Testis (tissue), 2 donors: ENCODE measurements at regions not wholly inside any gene's neighbourhood (a gene's known extent, or its start where the extent isn't known, plus 50 kb on each side); places are given as distances from the start of the nearest gene placed in this dataset.

Source experiments
- DNase-seq: peaks from one replicate; pipeline ENCODE4 v3.0.0-alpha.2; 2019
- H3K27ac ChIP-seq, 2 donors: fragments of 200-600 bp; sonication (generic); one replicate each; pipeline ENCODE4 v1.5.1; 2019
- H3K27me3 ChIP-seq: fragments of 200-600 bp; sonication (generic); one replicate; pipeline ENCODE4 v1.5.1; 2019
- H3K36me3 ChIP-seq: fragments of 200-600 bp; sonication (generic); one replicate; pipeline ENCODE4 v1.5.1; 2017; ENCODE audit warnings: low read depth; ENCODE audit errors: missing control alignments
- H3K4me1 ChIP-seq: fragments of 200-600 bp; sonication (generic); one replicate; pipeline ENCODE4 v1.5.1; 2019
- H3K4me3 ChIP-seq, 2 donors: fragments of 200-600 bp; sonication (generic); one replicate each; pipeline ENCODE4 v1.5.1; 2017 to 2019
- H3K9me3 ChIP-seq: fragments of 200-600 bp; sonication (generic); one replicate; pipeline ENCODE4 v1.5.1; 2017
- CTCF ChIP-seq, 3 experiments: fragments of 450-650 bp in 2 of 3; fragments of 200-600 bp in 1 of 3; sonication (generic) in 1 of 3; IDR thresholded peaks; one replicate each; pipeline ENCODE4 v1.5.1; 2016 to 2019; ENCODE audit warnings: antibody characterized with exemption in 3 of 3, mild to moderate bottlenecking in 2 of 3, moderate library complexity in 1 of 3
- POLR2A ChIP-seq: fragments of 450-650 bp; IDR thresholded peaks from one replicate; pipeline ENCODE4 v1.6.1; 2017; ENCODE audit warnings: antibody characterized with exemption, mild to moderate bottlenecking, moderate library complexity
- WGBS, 2 donors: methylation state at CpG; one replicate each; pipeline ENCODE4 v1.1.5; 2018; 5-methylcytosine and 5-hydroxymethylcytosine counted together
- intact Hi-C: fragments of 100-400 bp; cut with DNase I; formaldehyde crosslinking; loops from one replicate; pipeline ENCODE4 v1.15.1; 2023; ENCODE audit warnings: low total_unique reads

- Histone ChIP-seq H3K36me3 (no peaks in the 10 kb centered on the region), H3K27me3 (no peaks in the 10 kb centered on the region), H3K4me1 (no peaks in the 10 kb centered on the region), H3K4me3 (no peak overlapping the region), H3K27ac (no peak overlapping the region), H3K9me3 (no peaks in the 10 kb centered on the region)
- TF ChIP-seq POLR2A (no peak), CTCF (IDR thresholded peaks at IDR 0.05) (no peak)
- 68 to 81% methylated on average over 3 to 4 of the region's 4 CpGs for WGBS, 2 donors
- no peak for DNase-seq
- intact Hi-C loops = loop anchor here (10.0 kb wide), 1 partner anchor 572 kb away; no protein-coding TSS in a partner anchor
Measured at GRCh38 chr13:97726664-97727280, 226.7 kb upstream of the IPO5 start.

GRCh38 chr13:97727991-97728390, 225.5 kb upstream of the IPO5 start:
- H3K36me3 ChIP-seq = no peaks in the 10 kb centered on the region
- H3K4me3 ChIP-seq = no peak overlapping the region
- no peaks in the 10 kb centered on the region for H3K27me3 ChIP-seq
- intact Hi-C loops = loop anchor here (10.0 kb wide), 1 partner anchor 573 kb away; no protein-coding TSS in a partner anchor
- no peak for DNase-seq
- 95 to 97% methylated on average over 4 of the region's 4 CpGs for WGBS, 2 donors
- TF ChIP-seq POLR2A (no peak), CTCF (IDR thresholded peaks at IDR 0.05) (no peak)
- no peaks in the 10 kb centered on the region for H3K9me3 ChIP-seq
- no peak overlapping the region for H3K27ac ChIP-seq
- H3K4me1 ChIP-seq = no peaks in the 10 kb centered on the region

- H3K4me3 ChIP-seq = no peak overlapping the region
- no peak overlapping the region for H3K27ac ChIP-seq
- no peaks in the 10 kb centered on the region for H3K4me1 ChIP-seq
- H3K9me3 ChIP-seq = no peaks in the 10 kb centered on the region
- H3K27me3 ChIP-seq = no peaks in the 10 kb centered on the region
- TF ChIP-seq CTCF (IDR thresholded peaks at IDR 0.05) (no peak), POLR2A (no peak)
- H3K36me3 ChIP-seq = no peaks in the 10 kb centered on the region
- intact Hi-C loops = no loop called here
- no peak for DNase-seq
- 35 to 62% methylated on average over 5 of the region's 5 CpGs for WGBS, 2 donors
Measured at GRCh38 chr13:97736436-97736835, 217.0 kb upstream of the IPO5 start.

GRCh38 chr13:97742084-97742483, 211.4 kb upstream of the IPO5 start:
- TF ChIP-seq CTCF (IDR thresholded peaks at IDR 0.05) = no peak
- no peak for TF ChIP-seq POLR2A
- Histone ChIP-seq H3K9me3 (no peaks in the 10 kb centered on the region), H3K4me1 (no peaks in the 10 kb centered on the region), H3K36me3 (no peaks in the 10 kb centered on the region), H3K27ac (no peak overlapping the region), H3K4me3 (no peak overlapping the region), H3K27me3 (no peaks in the 10 kb centered on the region)
- intact Hi-C loops = no loop called here
- 77 to 89% methylated on average over 2 of the region's 2 CpGs for WGBS, 2 donors
- DNase-seq = no peak

- intact Hi-C loops = no loop called here
- DNase-seq = no peak
- no peak overlapping the region for H3K27ac ChIP-seq
Measured at GRCh38 chr13:97743938-97744337, 209.5 kb upstream of the IPO5 start.

More at GRCh38 chr13:97743938-97744337, 209.5 kb upstream of the IPO5 start:
- 63% methylated on average over 3 of the region's 3 CpGs for WGBS, 2 donors
- Histone ChIP-seq H3K4me1 (no peaks in the 10 kb centered on the region), H3K9me3 (no peaks in the 10 kb centered on the region), H3K27me3 (no peaks in the 10 kb centered on the region), H3K4me3 (no peak overlapping the region), H3K36me3 (no peaks in the 10 kb centered on the region)
- TF ChIP-seq POLR2A = no peak
- no peak for TF ChIP-seq CTCF (IDR thresholded peaks at IDR 0.05)
